HEK293T (cell line): ENCODE measurements at regions not wholly inside any gene's neighbourhood (a gene's known extent, or its start where the extent isn't known, plus 50 kb on each side); places are given as distances from the start of the nearest gene placed in this dataset.

Experiments
- ARNT ChIP-seq: fragments of 450-650 bp; IDR thresholded peaks from 2 replicates; pipeline ENCODE4 v1.6.1; 2017; ENCODE audit warnings: mild to moderate bottlenecking
- BHLHE40 ChIP-seq: fragments of 450-650 bp; IDR thresholded peaks from 2 replicates; pipeline ENCODE4 v1.6.1; 2016; ENCODE audit warnings: mild to moderate bottlenecking, moderate library complexity, borderline replicate concordance
- CTBP1 ChIP-seq: fragments of 450-650 bp; IDR thresholded peaks from 2 replicates; pipeline ENCODE4 v1.6.1; 2016; ENCODE audit warnings: borderline replicate concordance
- ELF4 ChIP-seq: fragments of 450-650 bp; IDR thresholded peaks from 2 replicates; pipeline ENCODE4 v1.6.1; 2017; ENCODE audit warnings: antibody characterized with exemption
- FOXA1 ChIP-seq: fragments of 450-650 bp; IDR thresholded peaks from 2 replicates; pipeline ENCODE4 v1.6.1; 2016; ENCODE audit warnings: mild to moderate bottlenecking
- FOXK2 ChIP-seq: fragments of 450-650 bp; IDR thresholded peaks from 2 replicates; pipeline ENCODE4 v1.6.1; 2016; ENCODE audit warnings: mild to moderate bottlenecking
- FOXM1 ChIP-seq: fragments of 450-650 bp; IDR thresholded peaks from 2 replicates; pipeline ENCODE4 v1.6.1; 2017; ENCODE audit warnings: mild to moderate bottlenecking, borderline replicate concordance
- HDGF ChIP-seq: fragments of 450-650 bp; IDR thresholded peaks from 2 replicates; pipeline ENCODE4 v1.6.1; 2017; ENCODE audit warnings: antibody characterized with exemption, borderline replicate concordance
- L3MBTL2 ChIP-seq: fragments of 450-650 bp; conservative IDR thresholded peaks from 2 replicates; pipeline ENCODE4 v1.6.1; 2016; ENCODE audit warnings: mild to moderate bottlenecking
- SP1 ChIP-seq: fragments of 450-650 bp; IDR thresholded peaks from 2 replicates; pipeline ENCODE4 v1.6.1; 2017
- SUZ12 ChIP-seq: fragments of 450-650 bp; IDR thresholded peaks from 2 replicates; pipeline ENCODE4 v1.6.1; 2016; ENCODE audit warnings: mild to moderate bottlenecking
- TARDBP ChIP-seq: fragments of 450-650 bp; IDR thresholded peaks from 2 replicates; pipeline ENCODE4 v1.6.1; 2016

GRCh38 chr2:56763683-56764082 lies 579.9 kb downstream of the CCDC85A start:
- no peak for TF ChIP-seq TARDBP
- TF ChIP-seq HDGF, result no peak
- TF ChIP-seq FOXM1, result no peak
- TF ChIP-seq FOXA1, result no peak
- no peak for TF ChIP-seq ARNT
- no peak for TF ChIP-seq SP1
- TF ChIP-seq L3MBTL2, result no peak
- no peak for TF ChIP-seq CTBP1
- no peak for TF ChIP-seq SUZ12
- no peak for TF ChIP-seq ELF4
- TF ChIP-seq BHLHE40, result no peak
- no peak for TF ChIP-seq FOXK2
